GM23338 (cell line): ENCODE measurements at regions not wholly inside any gene's neighbourhood (a gene's known extent, or its start where the extent isn't known, plus 50 kb on each side); places are given as distances from the start of the nearest gene placed in this dataset.

Source experiments
- CREB1 ChIP-seq: fragments of 250-450 bp; sonication (Bioruptor Pico); IDR thresholded peaks from 2 replicates; pipeline ENCODE4 v1.5.0; 2020; ENCODE audit warnings: low read depth, mild to moderate bottlenecking, moderate library complexity
- EZH2 ChIP-seq: fragments of 200-600 bp; sonication (generic); IDR thresholded peaks from one replicate; pipeline ENCODE4 v1.8.0; 2017; ENCODE audit warnings: antibody characterized with exemption, mild to moderate bottlenecking, low read depth; ENCODE audit not compliant: unreplicated experiment
- EZH2phosphoT487 ChIP-seq: fragments of 200-600 bp; sonication (generic); IDR thresholded peaks from one replicate; pipeline ENCODE4 v1.8.1; 2018; ENCODE audit warnings: antibody characterized with exemption; ENCODE audit not compliant: unreplicated experiment
- JUNB ChIP-seq: IDR thresholded peaks from one replicate; pipeline ENCODE4 v1.6.1; 2016; ENCODE audit warnings: antibody characterized with exemption; ENCODE audit not compliant: unreplicated experiment
- NANOG ChIP-seq: IDR thresholded peaks from 2 replicates; pipeline ENCODE4 v1.6.1; 2016; ENCODE audit warnings: antibody characterized with exemption, borderline replicate concordance
- POLR2AphosphoS5 ChIP-seq: IDR thresholded peaks from 2 replicates; pipeline ENCODE4 v1.6.1; 2016; ENCODE audit warnings: antibody characterized with exemption, low read depth
- STAT1 ChIP-seq: IDR thresholded peaks from one replicate; pipeline ENCODE4 v1.6.1; 2016; ENCODE audit warnings: antibody characterized with exemption; ENCODE audit not compliant: unreplicated experiment
- ZNF114 ChIP-seq: fragments of 250-450 bp; sonication (Bioruptor Pico); IDR thresholded peaks from 2 replicates; pipeline ENCODE4 v1.5.0; 2020; ENCODE audit warnings: mild to moderate bottlenecking, moderate library complexity
- TF ChIP-seq, protein P1 (sequence below), 2 experiments: fragments of 200-600 bp in 1 of 2; sonication (generic) in 1 of 2; conservative IDR thresholded peaks; 2 replicates each; pipeline versions ENCODE4 v1.5.1 to v1.6.1; 2016 to 2017; ENCODE audit warnings: antibody characterized with exemption in 2 of 2, low read depth in 2 of 2, mild to moderate bottlenecking in 2 of 2, moderate library complexity in 1 of 2
- TF ChIP-seq, protein P2 (sequence below): IDR thresholded peaks from one replicate; pipeline ENCODE4 v1.6.1; 2018; ENCODE audit warnings: antibody characterized with exemption; ENCODE audit not compliant: unreplicated experiment
- TF ChIP-seq, protein P3 (sequence below): IDR thresholded peaks from 2 replicates; pipeline ENCODE4 v1.6.1; 2016; ENCODE audit warnings: antibody characterized with exemption
- TF ChIP-seq, protein P4 (sequence below): fragments of 250-450 bp; sonication (Bioruptor Pico); IDR thresholded peaks from 2 replicates; pipeline ENCODE4 v1.5.0; 2020; ENCODE audit warnings: mild to moderate bottlenecking, moderate library complexity

- no peak for TF ChIP-seq JUNB
- TF ChIP-seq, protein P1, sequence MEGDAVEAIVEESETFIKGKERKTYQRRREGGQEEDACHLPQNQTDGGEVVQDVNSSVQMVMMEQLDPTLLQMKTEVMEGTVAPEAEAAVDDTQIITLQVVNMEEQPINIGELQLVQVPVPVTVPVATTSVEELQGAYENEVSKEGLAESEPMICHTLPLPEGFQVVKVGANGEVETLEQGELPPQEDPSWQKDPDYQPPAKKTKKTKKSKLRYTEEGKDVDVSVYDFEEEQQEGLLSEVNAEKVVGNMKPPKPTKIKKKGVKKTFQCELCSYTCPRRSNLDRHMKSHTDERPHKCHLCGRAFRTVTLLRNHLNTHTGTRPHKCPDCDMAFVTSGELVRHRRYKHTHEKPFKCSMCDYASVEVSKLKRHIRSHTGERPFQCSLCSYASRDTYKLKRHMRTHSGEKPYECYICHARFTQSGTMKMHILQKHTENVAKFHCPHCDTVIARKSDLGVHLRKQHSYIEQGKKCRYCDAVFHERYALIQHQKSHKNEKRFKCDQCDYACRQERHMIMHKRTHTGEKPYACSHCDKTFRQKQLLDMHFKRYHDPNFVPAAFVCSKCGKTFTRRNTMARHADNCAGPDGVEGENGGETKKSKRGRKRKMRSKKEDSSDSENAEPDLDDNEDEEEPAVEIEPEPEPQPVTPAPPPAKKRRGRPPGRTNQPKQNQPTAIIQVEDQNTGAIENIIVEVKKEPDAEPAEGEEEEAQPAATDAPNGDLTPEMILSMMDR (conservative IDR thresholded peaks at IDR 0.05; ENCODE audit: low read depth in 2 of 2): no peak
- no peak for TF ChIP-seq EZH2
- TF ChIP-seq POLR2AphosphoS5: no peak
- no peak for TF ChIP-seq CREB1 (CRISPR knock-in tag)
- no peak for TF ChIP-seq EZH2phosphoT487
- TF ChIP-seq, protein P2, sequence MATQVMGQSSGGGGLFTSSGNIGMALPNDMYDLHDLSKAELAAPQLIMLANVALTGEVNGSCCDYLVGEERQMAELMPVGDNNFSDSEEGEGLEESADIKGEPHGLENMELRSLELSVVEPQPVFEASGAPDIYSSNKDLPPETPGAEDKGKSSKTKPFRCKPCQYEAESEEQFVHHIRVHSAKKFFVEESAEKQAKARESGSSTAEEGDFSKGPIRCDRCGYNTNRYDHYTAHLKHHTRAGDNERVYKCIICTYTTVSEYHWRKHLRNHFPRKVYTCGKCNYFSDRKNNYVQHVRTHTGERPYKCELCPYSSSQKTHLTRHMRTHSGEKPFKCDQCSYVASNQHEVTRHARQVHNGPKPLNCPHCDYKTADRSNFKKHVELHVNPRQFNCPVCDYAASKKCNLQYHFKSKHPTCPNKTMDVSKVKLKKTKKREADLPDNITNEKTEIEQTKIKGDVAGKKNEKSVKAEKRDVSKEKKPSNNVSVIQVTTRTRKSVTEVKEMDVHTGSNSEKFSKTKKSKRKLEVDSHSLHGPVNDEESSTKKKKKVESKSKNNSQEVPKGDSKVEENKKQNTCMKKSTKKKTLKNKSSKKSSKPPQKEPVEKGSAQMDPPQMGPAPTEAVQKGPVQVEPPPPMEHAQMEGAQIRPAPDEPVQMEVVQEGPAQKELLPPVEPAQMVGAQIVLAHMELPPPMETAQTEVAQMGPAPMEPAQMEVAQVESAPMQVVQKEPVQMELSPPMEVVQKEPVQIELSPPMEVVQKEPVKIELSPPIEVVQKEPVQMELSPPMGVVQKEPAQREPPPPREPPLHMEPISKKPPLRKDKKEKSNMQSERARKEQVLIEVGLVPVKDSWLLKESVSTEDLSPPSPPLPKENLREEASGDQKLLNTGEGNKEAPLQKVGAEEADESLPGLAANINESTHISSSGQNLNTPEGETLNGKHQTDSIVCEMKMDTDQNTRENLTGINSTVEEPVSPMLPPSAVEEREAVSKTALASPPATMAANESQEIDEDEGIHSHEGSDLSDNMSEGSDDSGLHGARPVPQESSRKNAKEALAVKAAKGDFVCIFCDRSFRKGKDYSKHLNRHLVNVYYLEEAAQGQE: no peak
- no peak for TF ChIP-seq NANOG
- no peak for TF ChIP-seq STAT1
- TF ChIP-seq, protein P3, sequence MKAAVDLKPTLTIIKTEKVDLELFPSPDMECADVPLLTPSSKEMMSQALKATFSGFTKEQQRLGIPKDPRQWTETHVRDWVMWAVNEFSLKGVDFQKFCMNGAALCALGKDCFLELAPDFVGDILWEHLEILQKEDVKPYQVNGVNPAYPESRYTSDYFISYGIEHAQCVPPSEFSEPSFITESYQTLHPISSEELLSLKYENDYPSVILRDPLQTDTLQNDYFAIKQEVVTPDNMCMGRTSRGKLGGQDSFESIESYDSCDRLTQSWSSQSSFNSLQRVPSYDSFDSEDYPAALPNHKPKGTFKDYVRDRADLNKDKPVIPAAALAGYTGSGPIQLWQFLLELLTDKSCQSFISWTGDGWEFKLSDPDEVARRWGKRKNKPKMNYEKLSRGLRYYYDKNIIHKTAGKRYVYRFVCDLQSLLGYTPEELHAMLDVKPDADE: no peak
- TF ChIP-seq, protein P4, sequence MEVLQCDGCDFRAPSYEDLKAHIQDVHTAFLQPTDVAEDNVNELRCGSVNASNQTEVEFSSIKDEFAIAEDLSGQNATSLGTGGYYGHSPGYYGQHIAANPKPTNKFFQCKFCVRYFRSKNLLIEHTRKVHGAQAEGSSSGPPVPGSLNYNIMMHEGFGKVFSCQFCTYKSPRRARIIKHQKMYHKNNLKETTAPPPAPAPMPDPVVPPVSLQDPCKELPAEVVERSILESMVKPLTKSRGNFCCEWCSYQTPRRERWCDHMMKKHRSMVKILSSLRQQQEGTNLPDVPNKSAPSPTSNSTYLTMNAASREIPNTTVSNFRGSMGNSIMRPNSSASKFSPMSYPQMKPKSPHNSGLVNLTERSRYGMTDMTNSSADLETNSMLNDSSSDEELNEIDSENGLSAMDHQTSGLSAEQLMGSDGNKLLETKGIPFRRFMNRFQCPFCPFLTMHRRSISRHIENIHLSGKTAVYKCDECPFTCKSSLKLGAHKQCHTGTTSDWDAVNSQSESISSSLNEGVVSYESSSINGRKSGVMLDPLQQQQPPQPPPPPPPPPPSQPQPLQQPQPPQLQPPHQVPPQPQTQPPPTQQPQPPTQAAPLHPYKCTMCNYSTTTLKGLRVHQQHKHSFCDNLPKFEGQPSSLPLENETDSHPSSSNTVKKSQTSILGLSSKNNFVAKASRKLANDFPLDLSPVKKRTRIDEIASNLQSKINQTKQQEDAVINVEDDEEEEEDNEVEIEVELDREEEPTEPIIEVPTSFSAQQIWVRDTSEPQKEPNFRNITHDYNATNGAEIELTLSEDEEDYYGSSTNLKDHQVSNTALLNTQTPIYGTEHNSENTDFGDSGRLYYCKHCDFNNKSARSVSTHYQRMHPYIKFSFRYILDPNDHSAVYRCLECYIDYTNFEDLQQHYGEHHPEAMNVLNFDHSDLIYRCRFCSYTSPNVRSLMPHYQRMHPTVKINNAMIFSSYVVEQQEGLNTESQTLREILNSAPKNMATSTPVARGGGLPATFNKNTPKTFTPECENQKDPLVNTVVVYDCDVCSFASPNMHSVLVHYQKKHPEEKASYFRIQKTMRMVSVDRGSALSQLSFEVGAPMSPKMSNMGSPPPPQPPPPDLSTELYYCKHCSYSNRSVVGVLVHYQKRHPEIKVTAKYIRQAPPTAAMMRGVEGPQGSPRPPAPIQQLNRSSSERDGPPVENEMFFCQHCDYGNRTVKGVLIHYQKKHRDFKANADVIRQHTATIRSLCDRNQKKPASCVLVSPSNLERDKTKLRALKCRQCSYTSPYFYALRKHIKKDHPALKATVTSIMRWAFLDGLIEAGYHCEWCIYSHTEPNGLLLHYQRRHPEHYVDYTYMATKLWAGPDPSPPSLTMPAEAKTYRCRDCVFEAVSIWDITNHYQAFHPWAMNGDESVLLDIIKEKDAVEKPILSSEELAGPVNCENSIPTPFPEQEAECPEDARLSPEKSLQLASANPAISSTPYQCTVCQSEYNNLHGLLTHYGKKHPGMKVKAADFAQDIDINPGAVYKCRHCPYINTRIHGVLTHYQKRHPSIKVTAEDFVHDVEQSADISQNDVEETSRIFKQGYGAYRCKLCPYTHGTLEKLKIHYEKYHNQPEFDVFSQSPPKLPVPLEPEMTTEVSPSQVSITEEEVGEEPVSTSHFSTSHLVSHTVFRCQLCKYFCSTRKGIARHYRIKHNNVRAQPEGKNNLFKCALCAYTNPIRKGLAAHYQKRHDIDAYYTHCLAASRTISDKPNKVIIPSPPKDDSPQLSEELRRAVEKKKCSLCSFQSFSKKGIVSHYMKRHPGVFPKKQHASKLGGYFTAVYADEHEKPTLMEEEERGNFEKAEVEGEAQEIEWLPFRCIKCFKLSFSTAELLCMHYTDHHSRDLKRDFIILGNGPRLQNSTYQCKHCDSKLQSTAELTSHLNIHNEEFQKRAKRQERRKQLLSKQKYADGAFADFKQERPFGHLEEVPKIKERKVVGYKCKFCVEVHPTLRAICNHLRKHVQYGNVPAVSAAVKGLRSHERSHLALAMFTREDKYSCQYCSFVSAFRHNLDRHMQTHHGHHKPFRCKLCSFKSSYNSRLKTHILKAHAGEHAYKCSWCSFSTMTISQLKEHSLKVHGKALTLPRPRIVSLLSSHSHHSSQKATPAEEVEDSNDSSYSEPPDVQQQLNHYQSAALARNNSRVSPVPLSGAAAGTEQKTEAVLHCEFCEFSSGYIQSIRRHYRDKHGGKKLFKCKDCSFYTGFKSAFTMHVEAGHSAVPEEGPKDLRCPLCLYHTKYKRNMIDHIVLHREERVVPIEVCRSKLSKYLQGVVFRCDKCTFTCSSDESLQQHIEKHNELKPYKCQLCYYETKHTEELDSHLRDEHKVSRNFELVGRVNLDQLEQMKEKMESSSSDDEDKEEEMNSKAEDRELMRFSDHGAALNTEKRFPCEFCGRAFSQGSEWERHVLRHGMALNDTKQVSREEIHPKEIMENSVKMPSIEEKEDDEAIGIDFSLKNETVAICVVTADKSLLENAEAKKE: no peak
- no peak for TF ChIP-seq ZNF114 (CRISPR knock-in tag)
Observed at GRCh38 chr9:93886911-93887310, 68.2 kb downstream of the BARX1 start.
